Muscle layer of colon (tissue), 2 donors: ENCODE measurements at regions not wholly inside any gene's neighbourhood (a gene's known extent, or its start where the extent isn't known, plus 50 kb on each side); places are given as distances from the start of the nearest gene placed in this dataset.
"Not testable (repeated sequence)": the region's sequence is repeated elsewhere in the genome, so short reads cannot be mapped to it uniquely, and the experiment has no call there.

Experiments used
- H3K27ac ChIP-seq: one replicate; pipeline ENCODE4 v1.7.0; 2013; ENCODE audit warnings: low read depth, mild to moderate bottlenecking, low read length, moderate library complexity
- H3K27me3 ChIP-seq, 2 donors: one replicate each; pipeline ENCODE4 v1.7.0; 2013; ENCODE audit warnings: low read length in 2 of 2, mild to moderate bottlenecking in 2 of 2; ENCODE audit not compliant: insufficient read depth in 2 of 2, control insufficient read depth in 1 of 2
- H3K36me3 ChIP-seq: one replicate; pipeline ENCODE4 v1.7.0; 2013; ENCODE audit warnings: mild to moderate bottlenecking, low read length; ENCODE audit not compliant: insufficient read depth
- H3K4me1 ChIP-seq: one replicate; pipeline ENCODE4 v1.7.0; 2013; ENCODE audit warnings: mild to moderate bottlenecking, low read length; ENCODE audit not compliant: insufficient read depth
- H3K4me3 ChIP-seq, 2 donors: one replicate each; pipeline ENCODE4 v1.7.0; 2013; ENCODE audit warnings: low read length in 2 of 2, low read depth in 1 of 2, mild to moderate bottlenecking in 1 of 2, moderate library complexity in 1 of 2
- H3K9ac ChIP-seq: one replicate; pipeline ENCODE4 v1.7.0; 2013; ENCODE audit warnings: low read length
- H3K9me3 ChIP-seq: one replicate; pipeline ENCODE4 v1.7.0; 2013; ENCODE audit warnings: mild to moderate bottlenecking, low read length
- donor health status: abdominal sarcoma.
- donor health status: Adenocarcinoma of cecum.

DNA sequence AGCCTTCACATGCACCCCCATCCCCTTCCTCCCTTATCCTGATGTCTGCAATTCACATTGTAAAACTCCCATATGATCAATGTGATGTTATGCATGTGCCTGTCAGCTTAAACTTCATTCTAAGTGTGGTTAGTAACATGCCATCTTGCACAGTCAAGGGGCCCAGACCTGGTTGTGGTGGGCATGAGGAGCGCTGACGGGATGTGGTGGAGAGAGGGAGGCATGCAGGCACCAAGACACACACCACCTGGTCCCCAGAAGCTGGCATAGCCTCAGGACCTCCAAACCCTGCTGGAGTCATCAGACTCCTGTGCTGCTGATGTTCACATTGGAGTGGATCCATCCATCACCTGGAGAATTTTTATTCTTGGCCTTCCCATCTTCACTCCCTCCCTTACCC, 90.5 kb upstream of the ABCC4 start:
- no peak overlapping the region for H3K27ac ChIP-seq
- no peaks in the 10 kb centered on the region for H3K9me3 ChIP-seq
- H3K4me1 ChIP-seq: peaks cover 7% of the 10 kb centered on the region
- no peaks in the 10 kb centered on the region for H3K36me3 ChIP-seq
- H3K27me3 ChIP-seq: no peaks in the 10 kb centered on the region
- no peak overlapping the region for H3K4me3 ChIP-seq
- no peak overlapping the region for H3K9ac ChIP-seq

DNA sequence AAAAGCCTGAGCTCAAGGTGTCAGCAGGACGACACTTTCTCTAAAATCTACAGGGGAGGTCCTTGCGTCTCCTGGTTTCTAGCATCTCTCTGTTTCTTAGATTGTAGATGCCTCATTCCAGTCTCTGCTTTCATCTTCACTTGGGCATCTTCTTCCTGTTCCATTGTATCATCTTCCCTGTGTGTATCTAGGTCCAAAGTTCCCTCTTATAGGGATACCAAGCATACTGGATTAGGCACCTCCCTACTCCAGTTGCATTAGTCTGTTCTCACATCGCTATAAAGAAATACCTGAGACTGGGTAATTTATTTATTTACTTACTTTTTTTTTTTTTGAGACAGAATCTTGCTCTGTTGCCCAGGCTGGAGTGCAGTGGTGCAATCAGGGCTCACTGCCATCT, 91.3 kb upstream of the ABCC4 start:
- no peaks in the 10 kb centered on the region for H3K36me3 ChIP-seq

DNA sequence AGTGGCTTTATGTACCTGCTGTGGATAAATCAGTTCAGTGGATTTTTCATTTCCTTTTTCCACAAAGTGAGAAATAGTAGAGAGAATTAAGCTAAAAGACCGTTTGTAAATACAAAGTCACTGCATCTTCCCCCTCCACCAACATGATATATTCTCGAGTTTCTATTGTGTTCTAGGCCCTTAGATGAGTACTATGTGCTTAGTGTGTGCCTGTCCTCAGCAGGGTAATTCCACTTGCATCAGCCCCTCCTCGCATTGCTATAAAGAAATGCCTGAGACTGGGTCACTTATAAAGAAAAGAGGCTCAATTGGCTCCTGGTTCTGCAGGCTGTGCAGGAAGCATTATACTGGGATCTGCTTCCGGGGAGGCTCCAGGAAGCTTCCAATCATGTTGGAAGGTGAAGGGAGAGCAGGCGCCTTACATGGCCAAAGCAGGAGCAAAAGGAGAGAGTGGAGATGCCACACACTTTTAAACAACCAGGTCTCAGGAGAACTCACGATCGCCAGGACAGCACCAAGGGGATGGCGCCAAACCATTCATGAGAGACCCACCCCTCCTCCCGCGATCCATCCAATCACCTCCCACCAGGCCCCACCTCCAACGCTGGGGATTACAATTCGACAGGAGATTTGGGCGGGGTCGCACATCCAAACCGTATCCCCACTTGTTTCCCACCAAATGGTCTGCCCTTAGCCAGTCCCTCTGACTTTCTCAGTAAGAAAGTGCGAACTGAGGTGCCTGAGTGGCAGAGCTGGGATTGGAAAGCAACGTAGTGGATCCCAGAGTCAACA, 102.3 kb upstream of the ABCC4 start:
- Histone ChIP-seq H3K4me3 (peak overlapping the region; percentile 30 to 63), H3K36me3 (no peaks in the 10 kb centered on the region), H3K27me3 (no peaks in the 10 kb centered on the region), H3K9me3 (no peaks in the 10 kb centered on the region), H3K4me1 (peaks cover 8% of the 10 kb centered on the region), H3K9ac (no peak overlapping the region), H3K27ac (no peak overlapping the region)

More for the DNA sequence above, 91.3 kb upstream of the ABCC4 start:
- Histone ChIP-seq H3K9me3 (no peaks in the 10 kb centered on the region), H3K4me1 (peaks cover 5% of the 10 kb centered on the region), H3K27ac (no peak overlapping the region), H3K9ac (no peak overlapping the region), H3K4me3 (no peak overlapping the region), H3K27me3 (no peaks in the 10 kb centered on the region)

DNA sequence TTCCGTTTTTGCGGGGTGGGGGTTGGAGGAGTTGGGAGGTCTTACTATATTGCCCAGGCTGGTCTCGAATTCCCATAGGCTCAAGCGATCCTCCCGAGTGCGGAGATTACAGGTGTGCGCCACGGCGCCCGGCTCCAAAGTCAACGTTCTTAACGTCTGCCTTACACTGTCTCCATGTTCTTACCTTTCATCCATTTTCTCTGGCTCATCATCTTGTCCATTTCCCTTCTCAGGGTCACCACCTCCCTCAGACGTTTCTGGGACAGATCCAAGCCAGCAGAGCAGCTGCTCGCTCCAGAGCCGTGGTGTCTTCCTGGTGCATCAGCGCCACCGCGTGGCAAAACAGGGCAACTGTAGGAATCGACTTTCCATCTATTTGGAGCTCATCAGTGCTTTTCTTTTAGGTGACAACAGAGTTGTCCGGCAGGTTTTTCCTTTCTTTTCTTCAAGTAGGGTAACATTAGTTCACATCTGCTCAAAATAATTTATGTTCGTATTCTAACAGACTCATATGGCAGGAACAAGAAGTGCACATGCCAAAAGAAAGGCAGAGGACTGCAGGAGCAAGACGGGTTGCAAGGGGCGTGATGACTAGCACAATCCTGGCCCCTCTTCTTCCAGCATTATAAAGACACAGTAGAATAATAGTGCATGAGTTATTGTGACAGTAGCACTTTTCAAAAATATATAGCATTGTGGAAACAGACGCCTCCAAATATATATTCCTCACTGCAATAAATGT, 103.1 kb upstream of the ABCC4 start:
- H3K4me3 ChIP-seq: peak overlapping the region; percentile 30 to 63
- no peak overlapping the region for H3K27ac ChIP-seq
- H3K27me3 ChIP-seq: no peaks in the 10 kb centered on the region
- no peak overlapping the region for H3K9ac ChIP-seq
- peaks cover 8% of the 10 kb centered on the region for H3K4me1 ChIP-seq
- H3K36me3 ChIP-seq: no peaks in the 10 kb centered on the region
- H3K9me3 ChIP-seq: no peaks in the 10 kb centered on the region

GRCh38 chr13:95406176-95406575, 104.9 kb upstream of the ABCC4 start:
- Histone ChIP-seq H3K27me3 (no peaks in the 10 kb centered on the region), H3K27ac (no peak overlapping the region), H3K9ac (no peak overlapping the region), H3K4me1 (peaks cover 8% of the 10 kb centered on the region), H3K4me3 (no peak overlapping the region), H3K9me3 (no peaks in the 10 kb centered on the region), H3K36me3 (no peaks in the 10 kb centered on the region)

- H3K4me3 ChIP-seq: no peak overlapping the region
- no peak overlapping the region for H3K27ac ChIP-seq
- H3K36me3 ChIP-seq: no peaks in the 10 kb centered on the region
These were observed 110.3 kb upstream of the ABCC4 start for GRCh38 chr13:95411428-95412040.

DNA sequence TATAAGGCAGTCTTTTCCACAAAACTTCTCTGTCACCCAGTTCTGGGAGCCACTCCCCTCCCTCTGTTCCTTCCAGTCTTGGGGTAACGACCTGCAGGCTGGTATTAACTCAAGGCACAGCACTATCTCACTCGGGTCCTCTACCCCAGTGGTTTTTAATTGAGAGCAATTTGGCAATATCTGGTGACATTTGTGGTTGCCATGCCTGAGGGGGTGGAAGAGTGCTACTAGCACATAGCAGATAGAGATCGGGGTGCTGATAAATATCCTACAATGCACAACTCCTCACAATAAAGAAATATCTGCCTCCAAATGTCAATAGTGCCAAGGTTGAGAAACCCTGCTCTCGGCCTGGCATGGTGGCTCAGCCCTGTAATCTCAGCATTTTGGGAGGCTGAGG, 117.7 kb upstream of the ABCC4 start:
- Histone ChIP-seq H3K36me3 (no peaks in the 10 kb centered on the region), H3K9ac (no peak overlapping the region), H3K4me1 (no peaks in the 10 kb centered on the region), H3K4me3 (no peak overlapping the region), H3K27me3 (no peaks in the 10 kb centered on the region), H3K9me3 (no peaks in the 10 kb centered on the region), H3K27ac (no peak overlapping the region)

More at GRCh38 chr13:95411428-95412040, 110.3 kb upstream of the ABCC4 start:
- H3K9me3 ChIP-seq: no peaks in the 10 kb centered on the region
- no peak overlapping the region for H3K9ac ChIP-seq
- H3K27me3 ChIP-seq: no peaks in the 10 kb centered on the region
- no peaks in the 10 kb centered on the region for H3K4me1 ChIP-seq

DNA sequence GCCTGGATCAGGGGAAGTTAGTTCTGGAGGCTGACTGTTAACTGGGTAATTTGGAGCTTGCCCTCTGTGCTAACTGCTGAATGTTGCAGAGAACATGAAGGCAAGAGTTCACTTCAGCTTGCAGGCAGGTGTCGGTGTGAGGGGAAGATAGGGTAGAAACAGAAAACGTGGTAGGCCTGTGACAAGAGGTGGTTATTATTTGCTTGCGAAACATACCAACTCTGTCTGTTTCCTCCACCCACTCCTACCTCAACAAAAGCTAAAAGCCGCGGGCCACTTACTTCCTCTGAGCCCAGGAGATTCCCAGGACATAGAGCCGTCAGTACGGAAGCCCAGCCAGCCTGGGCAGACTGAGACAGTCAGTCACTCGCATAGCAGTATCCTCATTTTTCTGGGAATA, 119.2 kb upstream of the ABCC4 start:
- H3K9me3 ChIP-seq: no peaks in the 10 kb centered on the region
- no peaks in the 10 kb centered on the region for H3K27me3 ChIP-seq
- no peak overlapping the region for H3K4me3 ChIP-seq
- no peak overlapping the region for H3K9ac ChIP-seq
- H3K27ac ChIP-seq: no peak overlapping the region
- no peaks in the 10 kb centered on the region for H3K36me3 ChIP-seq
- H3K4me1 ChIP-seq: no peaks in the 10 kb centered on the region

GRCh38 chr13:95426631-95427030, 125.4 kb upstream of the ABCC4 start:
- H3K27ac ChIP-seq: no peak overlapping the region
- H3K9me3 ChIP-seq: no peaks in the 10 kb centered on the region
- no peaks in the 10 kb centered on the region for H3K36me3 ChIP-seq
- no peaks in the 10 kb centered on the region for H3K4me1 ChIP-seq
- H3K4me3 ChIP-seq: no peak overlapping the region
- H3K27me3 ChIP-seq: no peaks in the 10 kb centered on the region
- no peak overlapping the region for H3K9ac ChIP-seq

DNA sequence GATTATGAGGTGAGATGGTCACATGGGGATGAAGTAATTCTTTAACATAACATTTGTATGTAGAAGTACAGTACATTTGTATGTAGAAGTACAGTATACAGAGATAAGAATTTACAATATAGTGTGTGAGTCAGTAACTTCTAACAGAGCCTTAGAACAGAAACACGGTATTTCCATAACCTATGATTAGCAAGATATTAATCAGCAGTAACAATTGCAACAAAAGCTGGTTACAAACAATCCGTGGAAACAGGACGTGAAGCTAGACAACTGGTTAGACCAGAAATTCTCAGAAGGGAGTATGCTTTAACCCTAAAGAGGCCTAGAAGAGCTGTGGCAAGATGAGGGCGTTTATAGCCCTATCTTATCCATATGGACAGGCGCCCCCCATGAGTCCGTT, 122.0 kb upstream of the CLDN10 start:
- not testable (repeated sequence) for H3K4me1 ChIP-seq, H3K36me3 ChIP-seq, H3K9me3 ChIP-seq, H3K27ac ChIP-seq, H3K9ac ChIP-seq, H3K4me3 ChIP-seq, H3K27me3 ChIP-seq

DNA sequence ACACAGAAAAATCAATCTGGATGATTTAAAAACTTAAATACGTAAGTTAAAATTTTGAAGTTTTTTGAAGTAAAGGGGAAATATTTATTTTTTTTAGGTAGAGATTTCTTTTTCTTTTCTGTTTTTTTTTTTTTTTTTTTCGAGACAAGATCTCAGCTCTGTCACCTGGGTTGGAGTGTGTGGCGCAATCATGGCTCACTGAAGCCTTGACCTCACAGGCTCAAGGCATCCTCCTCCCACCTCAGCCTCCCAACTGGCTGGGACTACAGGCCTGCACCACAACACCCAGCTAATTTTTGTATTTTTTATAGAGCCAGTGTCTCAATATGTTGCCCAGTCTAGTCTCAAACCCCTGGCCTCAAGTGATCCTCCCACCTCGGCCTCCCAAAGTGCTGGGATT, 120.4 kb upstream of the CLDN10 start:
- Histone ChIP-seq H3K9me3 (no peaks in the 10 kb centered on the region), H3K27ac (no peak overlapping the region), H3K9ac (no peak overlapping the region), H3K27me3 (no peaks in the 10 kb centered on the region), H3K4me3 (no peak overlapping the region), H3K4me1 (no peaks in the 10 kb centered on the region), H3K36me3 (no peaks in the 10 kb centered on the region)
